ENCODE measurements at regions not wholly inside any gene's neighbourhood (a gene's known extent, or its start where the extent isn't known, plus 50 kb on each side); places are given as distances from the start of the nearest gene placed in this dataset.

GRCh38 chr2:2877427-2877826 lies 500.2 kb downstream of the EIPR1 start:
- Histone ChIP-seq H3K4me1 (no peaks in the 10 kb centered on the region), H3K4me3 (no peak overlapping the region), H3K9me3 (no peaks in the 10 kb centered on the region), H3K27ac (no peak overlapping the region), H3K27me3 (no peaks in the 10 kb centered on the region), H3K36me3 (no peaks in the 10 kb centered on the region)
- intact Hi-C loops (cut with DNase I; ENCODE audit: low total_unique reads) = no loop called here
- TF ChIP-seq POLR2A (IDR thresholded peaks at IDR 0.05) = no peak
- no peak for TF ChIP-seq CTCF (IDR thresholded peaks at IDR 0.05)
- no peak for DNase-seq

- intact Hi-C loops (cut with DNase I; ENCODE audit: low total_unique reads) = no loop called here
- Histone ChIP-seq H3K4me3 (no peak overlapping the region), H3K27me3 (no peaks in the 10 kb centered on the region), H3K9me3 (no peaks in the 10 kb centered on the region), H3K27ac (no peak overlapping the region), H3K4me1 (no peaks in the 10 kb centered on the region), H3K36me3 (no peaks in the 10 kb centered on the region)
- TF ChIP-seq CTCF (IDR thresholded peaks at IDR 0.05) (no peak), POLR2A (IDR thresholded peaks at IDR 0.05) (no peak)
- no peak for DNase-seq
Measured at GRCh38 chr2:2876331-2877221, 501.0 kb downstream of the EIPR1 start.

- no peak for DNase-seq
- no peaks in the 10 kb centered on the region for H3K36me3 ChIP-seq
- no peaks in the 10 kb centered on the region for H3K4me1 ChIP-seq
- no peak overlapping the region for H3K4me3 ChIP-seq
- no peaks in the 10 kb centered on the region for H3K27me3 ChIP-seq
- TF ChIP-seq POLR2A (IDR thresholded peaks at IDR 0.05) = no peak
- no peak for TF ChIP-seq CTCF (IDR thresholded peaks at IDR 0.05)
- intact Hi-C loops (cut with DNase I; ENCODE audit: low total_unique reads) = no loop called here
- no peaks in the 10 kb centered on the region for H3K9me3 ChIP-seq
- H3K27ac ChIP-seq = no peak overlapping the region
Measured at GRCh38 chr2:2875831-2876230, 501.8 kb downstream of the EIPR1 start.

GRCh38 chr2:2875296-2875695 lies 502.3 kb downstream of the EIPR1 start:
- H3K27me3 ChIP-seq = no peaks in the 10 kb centered on the region
- no peaks in the 10 kb centered on the region for H3K9me3 ChIP-seq
- no peak overlapping the region for H3K27ac ChIP-seq
- H3K4me1 ChIP-seq = no peaks in the 10 kb centered on the region
- intact Hi-C loops (cut with DNase I; ENCODE audit: low total_unique reads) = no loop called here
- no peak for DNase-seq
- H3K36me3 ChIP-seq = no peaks in the 10 kb centered on the region
- TF ChIP-seq POLR2A (IDR thresholded peaks at IDR 0.05) (no peak), CTCF (IDR thresholded peaks at IDR 0.05) (no peak)
- H3K4me3 ChIP-seq = no peak overlapping the region

- no peaks in the 10 kb centered on the region for H3K4me1 ChIP-seq
- intact Hi-C loops (cut with DNase I; ENCODE audit: low total_unique reads) = no loop called here
- H3K4me3 ChIP-seq = no peak overlapping the region
- no peak for DNase-seq
- no peaks in the 10 kb centered on the region for H3K9me3 ChIP-seq
- no peaks in the 10 kb centered on the region for H3K27me3 ChIP-seq
- TF ChIP-seq CTCF (IDR thresholded peaks at IDR 0.05) (no peak), POLR2A (IDR thresholded peaks at IDR 0.05) (no peak)
- no peaks in the 10 kb centered on the region for H3K36me3 ChIP-seq
- no peak overlapping the region for H3K27ac ChIP-seq
Measured at GRCh38 chr2:2874805-2875204, 502.8 kb downstream of the EIPR1 start.

All from uterus (tissue), 3 donors.